ENCODE measurements at regions not wholly inside any gene's neighbourhood (a gene's known extent, or its start where the extent isn't known, plus 50 kb on each side); places are given as distances from the start of the nearest gene placed in this dataset.

DNA sequence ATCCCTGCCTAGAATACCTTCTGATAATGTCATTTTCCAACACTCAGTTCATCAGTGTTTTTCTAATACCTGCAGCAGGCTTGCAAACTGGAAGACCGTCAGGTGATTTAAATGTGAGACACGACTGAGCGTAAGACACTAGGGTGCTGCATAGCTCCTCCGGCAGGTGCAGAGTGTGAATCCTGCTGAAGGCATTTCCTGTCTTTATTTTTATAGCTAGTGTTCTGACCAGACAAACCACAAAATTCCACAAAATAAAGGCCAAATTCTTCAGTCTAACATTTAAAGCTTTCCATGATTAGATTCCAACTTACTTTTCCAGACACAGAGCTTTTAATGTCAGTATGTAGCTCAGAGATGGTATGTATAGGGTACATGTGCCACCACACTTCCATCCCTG, 70.7 kb downstream of the BBS10 start:
- Histone ChIP-seq H3K27ac (no peak overlapping the region), H3K9me3 (no peaks in the 10 kb centered on the region), H3K36me3 (no peaks in the 10 kb centered on the region), H3K4me1 (no peaks in the 10 kb centered on the region), H3K27me3 (no peaks in the 10 kb centered on the region), H3K4me3 (no peak overlapping the region)
- no peak for TF ChIP-seq CTCF (IDR thresholded peaks at IDR 0.05)
- ATAC-seq (no peak), DNase-seq (no peak)
- intact Hi-C loops (cut with DNase I) = no loop called here

DNA sequence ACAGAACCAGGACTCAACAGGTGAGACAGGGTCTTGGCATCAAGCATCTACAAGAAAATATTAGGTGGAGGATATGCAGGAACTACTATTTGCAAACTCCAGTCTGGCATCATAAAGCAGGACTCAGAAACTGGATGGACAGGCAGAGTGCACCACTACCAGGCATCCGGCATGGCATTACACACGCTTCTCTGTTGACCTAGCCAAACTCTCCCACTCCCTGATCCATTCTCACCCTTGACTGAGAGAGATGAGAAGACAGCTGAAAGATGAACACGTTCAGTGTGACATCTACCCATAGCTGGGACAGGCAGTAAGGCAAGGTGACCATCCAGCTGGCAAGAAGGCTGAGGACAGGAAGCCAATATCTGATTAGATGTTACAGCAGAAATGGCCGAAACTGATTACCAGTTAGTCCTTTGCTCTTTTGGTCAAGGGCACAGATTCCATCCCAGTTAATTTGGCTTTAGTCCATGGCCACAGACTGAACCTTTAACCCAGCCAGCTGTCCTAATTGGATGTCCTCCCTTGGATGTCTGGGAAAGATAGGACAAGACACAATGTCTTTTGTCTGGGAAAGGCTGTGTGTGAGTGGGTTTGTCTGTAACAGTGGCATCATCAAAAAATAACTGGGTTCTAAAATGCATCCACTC, 71.6 kb downstream of the BBS10 start:
- Histone ChIP-seq H3K4me1 (no peaks in the 10 kb centered on the region), H3K9me3 (no peaks in the 10 kb centered on the region), H3K36me3 (no peaks in the 10 kb centered on the region), H3K27ac (no peak overlapping the region), H3K27me3 (no peaks in the 10 kb centered on the region), H3K4me3 (no peak overlapping the region)
- ATAC-seq = no peak
- intact Hi-C loops (cut with DNase I) = no loop called here
- DNase-seq = no peak
- TF ChIP-seq CTCF (IDR thresholded peaks at IDR 0.05) = no peak

DNA sequence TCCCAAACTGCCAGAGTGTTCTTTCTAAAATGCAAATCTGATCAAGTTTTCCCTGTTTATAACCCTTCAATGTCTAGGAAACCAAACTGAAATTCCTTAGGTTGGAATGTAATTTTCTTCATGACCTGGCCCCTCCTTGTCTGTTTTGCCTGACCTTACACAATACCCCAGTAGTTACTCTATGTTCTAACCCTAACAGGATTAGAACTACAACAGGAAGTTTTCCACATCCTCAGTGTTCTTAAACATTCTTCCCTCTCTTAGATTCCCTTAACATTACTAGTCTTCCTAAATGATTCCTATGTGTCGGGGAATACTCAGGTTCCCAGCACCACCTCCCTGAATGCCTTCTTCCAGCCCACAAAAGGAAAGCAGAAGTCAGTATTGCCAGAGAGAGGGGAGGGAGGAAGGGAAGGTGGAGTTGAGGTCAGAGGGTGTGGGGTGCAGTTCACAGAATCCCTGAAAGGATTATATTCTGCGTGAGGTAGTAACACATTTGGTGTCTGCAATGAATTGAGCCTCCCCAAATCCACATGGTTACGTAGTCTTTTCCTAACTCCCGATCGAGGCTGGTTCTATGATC, 72.6 kb downstream of the BBS10 start:
- Histone ChIP-seq H3K4me1 (no peaks in the 10 kb centered on the region), H3K27ac (no peak overlapping the region), H3K4me3 (no peak overlapping the region), H3K27me3 (no peaks in the 10 kb centered on the region), H3K9me3 (no peaks in the 10 kb centered on the region), H3K36me3 (no peaks in the 10 kb centered on the region)
- intact Hi-C loops (cut with DNase I) = no loop called here
- DNase-seq (no peak), ATAC-seq (no peak)
- no peak for TF ChIP-seq CTCF (IDR thresholded peaks at IDR 0.05)

GRCh38 chr12:76274420-76275083, 73.7 kb downstream of the BBS10 start:
- no peak for DNase-seq
- Histone ChIP-seq H3K36me3 (no peaks in the 10 kb centered on the region), H3K27ac (no peak overlapping the region), H3K4me3 (no peak overlapping the region), H3K9me3 (no peaks in the 10 kb centered on the region), H3K4me1 (no peaks in the 10 kb centered on the region), H3K27me3 (no peaks in the 10 kb centered on the region)
- no peak for TF ChIP-seq CTCF (IDR thresholded peaks at IDR 0.05)
- no peak for ATAC-seq
- intact Hi-C loops (cut with DNase I) = no loop called here

DNA sequence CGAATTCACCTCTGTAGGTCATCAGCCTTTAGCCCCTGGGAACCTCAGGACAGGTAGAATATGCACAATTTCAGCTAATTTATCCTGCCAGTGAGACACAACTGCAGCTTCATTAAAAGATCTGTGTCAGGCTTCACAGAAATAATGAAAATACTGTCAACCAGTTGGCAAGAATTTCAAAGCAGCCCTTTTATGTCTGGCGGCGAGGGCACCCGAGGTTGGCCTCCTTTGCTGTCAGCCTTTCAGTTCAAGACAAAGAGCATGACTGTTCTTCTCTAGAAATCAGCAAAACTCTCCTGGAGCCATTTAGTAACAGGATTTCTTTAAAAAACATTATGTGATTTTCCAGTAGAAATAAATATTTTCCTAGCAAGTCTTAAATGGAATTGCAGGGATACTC, 75.9 kb downstream of the BBS10 start:
- Histone ChIP-seq H3K9me3 (no peaks in the 10 kb centered on the region), H3K27ac (no peak overlapping the region), H3K4me3 (no peak overlapping the region), H3K36me3 (no peaks in the 10 kb centered on the region), H3K27me3 (no peaks in the 10 kb centered on the region), H3K4me1 (peaks cover 0 to under 1% of the 10 kb centered on the region in 2 donors)
- intact Hi-C loops (cut with DNase I) = no loop called here
- ATAC-seq (no peak), DNase-seq (no peak)
- TF ChIP-seq CTCF (IDR thresholded peaks at IDR 0.05) = no peak

All from left lung (tissue), 4 donors.